ENCODE measurements at regions not wholly inside any gene's neighbourhood (a gene's known extent, or its start where the extent isn't known, plus 50 kb on each side); places are given as distances from the start of the nearest gene placed in this dataset.
A peak's percentile ranks its signal among the peaks of the same experiment; 100 is the strongest.

DNA sequence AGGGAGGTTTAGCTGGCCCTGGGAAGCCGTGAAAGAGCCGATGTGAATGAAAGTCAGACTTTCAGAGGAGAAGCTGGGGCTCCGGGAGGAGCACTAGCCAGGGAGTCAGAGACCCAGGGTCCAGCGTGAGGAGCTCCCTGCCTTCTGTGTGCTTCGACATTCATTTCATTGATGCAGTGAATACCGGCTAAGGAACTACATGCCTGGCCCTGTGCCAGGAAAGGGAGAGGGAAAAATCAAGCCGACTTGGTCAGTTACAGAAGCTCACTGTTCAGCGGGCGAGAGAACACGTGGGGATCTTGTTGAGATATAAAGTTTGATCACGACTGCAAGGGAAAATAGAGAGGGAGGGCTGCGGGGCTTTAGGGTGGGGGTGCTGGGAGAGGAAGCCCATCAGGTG lies 76.7 kb upstream of the RUNX3 start:
- Histone ChIP-seq H3K4me2 (ENCODE audit: extremely low read depth, insufficient read depth, low read length) (no peak overlapping the region), H3K9me3 (ENCODE audit: control insufficient read depth, insufficient read depth, low read depth, low read length) (no peaks in the 10 kb centered on the region), H2AFZ (ENCODE audit: low read length) (no peak overlapping the region), H4K20me1 (ENCODE audit: control insufficient read depth, extremely low read depth, insufficient read depth, low read length) (no peaks in the 10 kb centered on the region), H3K79me2 (ENCODE audit: control insufficient read depth, insufficient read depth, low read length) (no peaks in the 10 kb centered on the region), H3K9ac (ENCODE audit: insufficient read depth, low read length) (no peak overlapping the region), H3K4me1 (ENCODE audit: control insufficient read depth, extremely low read depth, insufficient read depth, low read length) (no peaks in the 10 kb centered on the region), H3K27me3 (ENCODE audit: control insufficient read depth, insufficient read depth, low read length) (peaks cover 9% of the 10 kb centered on the region), H3K27ac (ENCODE audit: insufficient read depth, low read length) (no peak overlapping the region), H3K4me3 (replicated peaks in 1 of 4; ENCODE audit: control extremely low read depth in 1 of 4, insufficient read depth in 1 of 4, low read depth in 3 of 4, low read length in 4 of 4) (no peak overlapping the region), H3K36me3 (ENCODE audit: control insufficient read depth, insufficient read depth, low read length) (no peaks in the 10 kb centered on the region)
- peak; percentile 4 to 47 for DNase-seq (ENCODE audit: low read depth in 2 of 2)
- TF ChIP-seq, protein P1, sequence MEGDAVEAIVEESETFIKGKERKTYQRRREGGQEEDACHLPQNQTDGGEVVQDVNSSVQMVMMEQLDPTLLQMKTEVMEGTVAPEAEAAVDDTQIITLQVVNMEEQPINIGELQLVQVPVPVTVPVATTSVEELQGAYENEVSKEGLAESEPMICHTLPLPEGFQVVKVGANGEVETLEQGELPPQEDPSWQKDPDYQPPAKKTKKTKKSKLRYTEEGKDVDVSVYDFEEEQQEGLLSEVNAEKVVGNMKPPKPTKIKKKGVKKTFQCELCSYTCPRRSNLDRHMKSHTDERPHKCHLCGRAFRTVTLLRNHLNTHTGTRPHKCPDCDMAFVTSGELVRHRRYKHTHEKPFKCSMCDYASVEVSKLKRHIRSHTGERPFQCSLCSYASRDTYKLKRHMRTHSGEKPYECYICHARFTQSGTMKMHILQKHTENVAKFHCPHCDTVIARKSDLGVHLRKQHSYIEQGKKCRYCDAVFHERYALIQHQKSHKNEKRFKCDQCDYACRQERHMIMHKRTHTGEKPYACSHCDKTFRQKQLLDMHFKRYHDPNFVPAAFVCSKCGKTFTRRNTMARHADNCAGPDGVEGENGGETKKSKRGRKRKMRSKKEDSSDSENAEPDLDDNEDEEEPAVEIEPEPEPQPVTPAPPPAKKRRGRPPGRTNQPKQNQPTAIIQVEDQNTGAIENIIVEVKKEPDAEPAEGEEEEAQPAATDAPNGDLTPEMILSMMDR (conservative IDR thresholded peaks at IDR 0.05 in 1 of 2, IDR thresholded peaks at IDR 0.05 in 1 of 2; ENCODE audit: low read depth in 1 of 2, low read length in 2 of 2), result no peak
- TF ChIP-seq EZH2 (IDR thresholded peaks at IDR 0.05; ENCODE audit: low read length, missing control alignments), result no peak

DNA sequence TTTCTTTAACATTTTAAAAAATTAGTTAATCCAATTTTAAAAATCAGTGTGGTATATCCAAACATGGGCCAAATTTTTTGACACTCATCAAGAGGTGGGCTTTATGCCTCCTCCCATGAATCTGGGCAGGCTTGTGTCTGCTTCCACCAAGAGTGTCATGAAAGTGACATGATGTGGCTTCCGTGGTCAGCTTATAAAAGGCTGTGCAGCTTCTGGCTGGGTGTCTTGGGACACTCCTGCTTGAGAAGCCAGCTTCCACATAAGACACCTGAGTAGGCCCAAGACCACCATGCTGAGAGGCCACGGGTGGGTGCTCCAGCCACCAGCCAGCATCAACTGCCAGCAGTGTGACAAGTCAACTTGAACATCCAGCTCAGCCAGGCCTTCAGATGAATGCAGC lies 74.3 kb upstream of the RUNX3 start:
- no peaks in the 10 kb centered on the region for H4K20me1 ChIP-seq (ENCODE audit: control insufficient read depth, extremely low read depth, insufficient read depth, low read length)
- H3K27ac ChIP-seq (ENCODE audit: insufficient read depth, low read length), result no peak overlapping the region
- no peak overlapping the region for H3K4me3 ChIP-seq (replicated peaks in 1 of 4; ENCODE audit: control extremely low read depth in 1 of 4, insufficient read depth in 1 of 4, low read depth in 3 of 4, low read length in 4 of 4)
- H3K9me3 ChIP-seq (ENCODE audit: control insufficient read depth, insufficient read depth, low read depth, low read length), result no peaks in the 10 kb centered on the region
- no peaks in the 10 kb centered on the region for H3K4me1 ChIP-seq (ENCODE audit: control insufficient read depth, extremely low read depth, insufficient read depth, low read length)
- H3K79me2 ChIP-seq (ENCODE audit: control insufficient read depth, insufficient read depth, low read length), result no peaks in the 10 kb centered on the region
- peaks cover 9% of the 10 kb centered on the region for H3K27me3 ChIP-seq (ENCODE audit: control insufficient read depth, insufficient read depth, low read length)
- no peak overlapping the region for H2AFZ ChIP-seq (ENCODE audit: low read length)
- no peak overlapping the region for H3K4me2 ChIP-seq (ENCODE audit: extremely low read depth, insufficient read depth, low read length)
- no peak for DNase-seq (ENCODE audit: low read depth in 2 of 2)
- no peak overlapping the region for H3K9ac ChIP-seq (ENCODE audit: insufficient read depth, low read length)
- no peaks in the 10 kb centered on the region for H3K36me3 ChIP-seq (ENCODE audit: control insufficient read depth, insufficient read depth, low read length)
- TF ChIP-seq EZH2 (IDR thresholded peaks at IDR 0.05; ENCODE audit: low read length, missing control alignments), result no peak
- TF ChIP-seq, protein P1 (conservative IDR thresholded peaks at IDR 0.05 in 1 of 2, IDR thresholded peaks at IDR 0.05 in 1 of 2; ENCODE audit: low read depth in 1 of 2, low read length in 2 of 2), result no peak

DNA sequence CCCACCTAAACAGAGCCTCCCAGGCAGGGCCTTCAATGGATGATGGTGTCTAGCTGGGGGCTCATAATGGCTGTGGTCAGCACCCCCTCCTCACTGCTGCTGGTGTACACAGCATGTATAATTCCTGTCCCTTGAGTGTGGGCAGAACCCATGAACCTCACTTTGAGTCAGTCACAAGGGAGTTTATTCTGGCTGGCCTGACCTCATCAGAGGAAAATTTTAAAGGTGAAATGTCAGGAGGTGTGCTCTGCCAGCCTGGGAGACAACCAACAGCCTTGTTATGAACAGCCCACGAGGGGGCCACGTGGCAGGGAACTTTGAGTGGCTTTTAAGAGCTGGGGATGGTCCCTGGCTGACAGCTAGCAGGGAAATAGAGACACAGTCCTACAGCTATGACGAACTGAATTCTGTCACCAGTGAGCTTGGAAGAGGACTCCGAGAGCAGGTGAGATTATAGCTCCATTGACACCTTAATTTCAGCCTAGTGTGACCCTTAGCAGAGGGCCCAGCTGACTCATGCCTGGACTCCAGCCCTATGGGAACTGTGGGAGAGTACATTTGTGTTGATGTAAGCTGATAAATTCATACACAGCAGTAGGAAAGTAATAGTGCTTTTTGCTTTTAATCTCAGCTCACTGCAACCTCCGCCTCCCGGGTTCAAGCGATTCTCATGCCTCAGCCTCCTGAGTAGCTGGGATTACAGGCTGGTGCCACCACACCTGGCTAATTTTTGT lies 73.5 kb upstream of the RUNX3 start:
- no peaks in the 10 kb centered on the region for H4K20me1 ChIP-seq (ENCODE audit: control insufficient read depth, extremely low read depth, insufficient read depth, low read length)
- TF ChIP-seq, protein P1 (conservative IDR thresholded peaks at IDR 0.05 in 1 of 2, IDR thresholded peaks at IDR 0.05 in 1 of 2; ENCODE audit: low read depth in 1 of 2, low read length in 2 of 2), result no peak
- TF ChIP-seq EZH2 (IDR thresholded peaks at IDR 0.05; ENCODE audit: low read length, missing control alignments), result no peak
- DNase-seq (ENCODE audit: low read depth in 2 of 2), result peak in 1 of 2 donors; percentile 35
- no peak overlapping the region for H3K4me3 ChIP-seq (replicated peaks in 1 of 4; ENCODE audit: control extremely low read depth in 1 of 4, insufficient read depth in 1 of 4, low read depth in 3 of 4, low read length in 4 of 4)
- no peaks in the 10 kb centered on the region for H3K9me3 ChIP-seq (ENCODE audit: control insufficient read depth, insufficient read depth, low read depth, low read length)
- H3K79me2 ChIP-seq (ENCODE audit: control insufficient read depth, insufficient read depth, low read length), result no peaks in the 10 kb centered on the region
- no peak overlapping the region for H3K9ac ChIP-seq (ENCODE audit: insufficient read depth, low read length)
- H3K4me1 ChIP-seq (ENCODE audit: control insufficient read depth, extremely low read depth, insufficient read depth, low read length), result no peaks in the 10 kb centered on the region
- H3K36me3 ChIP-seq (ENCODE audit: control insufficient read depth, insufficient read depth, low read length), result no peaks in the 10 kb centered on the region
- H2AFZ ChIP-seq (ENCODE audit: low read length), result no peak overlapping the region
- H3K27ac ChIP-seq (ENCODE audit: insufficient read depth, low read length), result no peak overlapping the region
- H3K27me3 ChIP-seq (ENCODE audit: control insufficient read depth, insufficient read depth, low read length), result peaks cover 9% of the 10 kb centered on the region
- no peak overlapping the region for H3K4me2 ChIP-seq (ENCODE audit: extremely low read depth, insufficient read depth, low read length)
